Activated naive CD8-positive, alpha-beta T cell (primary cell): ENCODE measurements at regions not wholly inside any gene's neighbourhood (a gene's known extent, or its start where the extent isn't known, plus 50 kb on each side); places are given as distances from the start of the nearest gene placed in this dataset.

Experiments
- H3K27ac Mint-ChIP-seq: one replicate; pipeline ENCODE4 v1.8.0; 2021; ENCODE audit warnings: mixed read lengths
- H3K27me3 Mint-ChIP-seq: one replicate; pipeline ENCODE4 v1.8.0; 2021; ENCODE audit warnings: mixed read lengths
- H3K36me3 Mint-ChIP-seq: one replicate; pipeline ENCODE4 v1.8.0; 2021; ENCODE audit warnings: mixed read lengths
- H3K4me1 Mint-ChIP-seq: one replicate; pipeline ENCODE4 v1.8.0; 2021; ENCODE audit warnings: low read depth, mixed read lengths
- H3K4me3 Mint-ChIP-seq: one replicate; pipeline ENCODE4 v1.8.0; 2021; ENCODE audit warnings: mild to moderate bottlenecking, mixed read lengths
- H3K9me3 Mint-ChIP-seq: one replicate; pipeline ENCODE4 v1.8.0; 2021; ENCODE audit warnings: low read depth, mixed read lengths

GRCh38 chr16:85262558-85263238, 150.4 kb upstream of the CIBAR2 start:
- no peak overlapping the region for H3K4me3 Mint-ChIP-seq
- peaks cover 6% of the 10 kb centered on the region for H3K4me1 Mint-ChIP-seq
- H3K36me3 Mint-ChIP-seq: no peaks in the 10 kb centered on the region
- no peaks in the 10 kb centered on the region for H3K27me3 Mint-ChIP-seq
- no peak overlapping the region for H3K27ac Mint-ChIP-seq
- H3K9me3 Mint-ChIP-seq: no peaks in the 10 kb centered on the region

GRCh38 chr16:85263239-85263585, 150.9 kb upstream of the CIBAR2 start:
- H3K27me3 Mint-ChIP-seq: no peaks in the 10 kb centered on the region
- H3K4me3 Mint-ChIP-seq: no peak overlapping the region
- peaks cover 6% of the 10 kb centered on the region for H3K4me1 Mint-ChIP-seq
- H3K36me3 Mint-ChIP-seq: no peaks in the 10 kb centered on the region
- no peak overlapping the region for H3K27ac Mint-ChIP-seq
- no peaks in the 10 kb centered on the region for H3K9me3 Mint-ChIP-seq

GRCh38 chr16:85264752-85265151, 152.5 kb upstream of the CIBAR2 start:
- H3K36me3 Mint-ChIP-seq: no peaks in the 10 kb centered on the region
- no peak overlapping the region for H3K4me3 Mint-ChIP-seq
- no peak overlapping the region for H3K27ac Mint-ChIP-seq
- H3K4me1 Mint-ChIP-seq: peaks cover 6% of the 10 kb centered on the region
- H3K9me3 Mint-ChIP-seq: no peaks in the 10 kb centered on the region
- no peaks in the 10 kb centered on the region for H3K27me3 Mint-ChIP-seq

DNA sequence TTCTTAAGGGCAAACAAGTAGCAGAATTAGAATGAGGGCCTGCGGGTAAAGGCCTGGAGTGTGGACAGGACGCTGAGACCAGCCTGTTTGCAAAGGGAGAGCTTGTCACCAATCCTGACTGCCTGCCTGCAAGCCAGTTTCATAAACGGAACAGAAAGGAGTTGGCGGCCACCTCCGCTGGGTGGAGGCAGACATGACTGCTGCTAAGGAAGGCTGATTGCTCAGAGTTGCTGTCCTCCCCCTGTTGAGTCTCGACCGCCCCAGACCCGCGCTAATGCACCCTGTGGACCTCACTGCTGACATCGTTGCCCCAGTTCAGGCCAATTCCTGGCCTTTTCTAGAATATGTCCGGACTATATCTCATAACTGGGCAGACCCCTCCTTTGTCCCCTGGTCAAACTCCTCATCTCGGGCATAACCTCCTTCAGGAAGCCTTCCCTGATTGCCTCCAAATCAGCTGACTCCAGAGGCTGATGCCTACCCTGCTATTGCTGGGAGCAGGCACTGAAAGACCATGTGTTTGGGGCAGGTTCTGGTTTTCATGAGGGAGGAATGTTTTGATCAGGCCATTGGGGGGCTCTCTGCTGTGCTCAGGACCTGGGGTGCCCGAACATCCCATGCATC, 153.0 kb upstream of the CIBAR2 start:
- H3K27me3 Mint-ChIP-seq: no peaks in the 10 kb centered on the region
- peaks cover 6% of the 10 kb centered on the region for H3K4me1 Mint-ChIP-seq
- H3K36me3 Mint-ChIP-seq: no peaks in the 10 kb centered on the region
- no peak overlapping the region for H3K4me3 Mint-ChIP-seq
- H3K27ac Mint-ChIP-seq: no peak overlapping the region
- no peaks in the 10 kb centered on the region for H3K9me3 Mint-ChIP-seq

- no peak overlapping the region for H3K4me3 Mint-ChIP-seq
- no peaks in the 10 kb centered on the region for H3K36me3 Mint-ChIP-seq
- H3K9me3 Mint-ChIP-seq: no peaks in the 10 kb centered on the region
- peaks cover 6% of the 10 kb centered on the region for H3K4me1 Mint-ChIP-seq
- no peaks in the 10 kb centered on the region for H3K27me3 Mint-ChIP-seq
- H3K27ac Mint-ChIP-seq: no peak overlapping the region
Observed at GRCh38 chr16:85265810-85266209, 153.5 kb upstream of the CIBAR2 start.

DNA sequence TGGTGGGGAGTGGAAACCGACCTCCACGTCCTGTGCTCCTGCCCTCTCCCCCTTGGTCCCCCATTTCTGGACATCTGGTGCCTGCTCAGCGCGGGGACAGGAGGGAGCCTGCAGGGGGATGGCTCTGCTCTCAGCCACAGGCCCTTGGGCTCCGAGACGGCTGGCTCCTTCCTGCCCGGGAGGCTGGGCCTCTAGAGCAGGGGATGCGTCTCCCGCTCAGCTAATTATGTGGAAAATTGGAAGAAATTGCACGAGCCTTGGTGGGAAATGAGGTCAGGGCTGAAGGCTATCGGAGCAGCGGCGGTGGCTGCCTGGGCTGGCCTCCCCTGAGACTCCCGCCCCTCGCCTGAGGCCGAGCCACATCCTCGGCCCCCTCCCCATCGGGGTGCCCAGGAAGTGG, 154.6 kb upstream of the CIBAR2 start:
- no peaks in the 10 kb centered on the region for H3K9me3 Mint-ChIP-seq
- H3K36me3 Mint-ChIP-seq: no peaks in the 10 kb centered on the region
- H3K27ac Mint-ChIP-seq: no peak overlapping the region
- no peaks in the 10 kb centered on the region for H3K27me3 Mint-ChIP-seq
- H3K4me1 Mint-ChIP-seq: peaks cover 6% of the 10 kb centered on the region
- H3K4me3 Mint-ChIP-seq: no peak overlapping the region

GRCh38 chr16:85267414-85267945, 155.2 kb upstream of the CIBAR2 start:
- no peaks in the 10 kb centered on the region for H3K36me3 Mint-ChIP-seq
- no peak overlapping the region for H3K4me3 Mint-ChIP-seq
- H3K9me3 Mint-ChIP-seq: no peaks in the 10 kb centered on the region
- H3K27ac Mint-ChIP-seq: no peak overlapping the region
- no peaks in the 10 kb centered on the region for H3K4me1 Mint-ChIP-seq
- H3K27me3 Mint-ChIP-seq: no peaks in the 10 kb centered on the region

DNA sequence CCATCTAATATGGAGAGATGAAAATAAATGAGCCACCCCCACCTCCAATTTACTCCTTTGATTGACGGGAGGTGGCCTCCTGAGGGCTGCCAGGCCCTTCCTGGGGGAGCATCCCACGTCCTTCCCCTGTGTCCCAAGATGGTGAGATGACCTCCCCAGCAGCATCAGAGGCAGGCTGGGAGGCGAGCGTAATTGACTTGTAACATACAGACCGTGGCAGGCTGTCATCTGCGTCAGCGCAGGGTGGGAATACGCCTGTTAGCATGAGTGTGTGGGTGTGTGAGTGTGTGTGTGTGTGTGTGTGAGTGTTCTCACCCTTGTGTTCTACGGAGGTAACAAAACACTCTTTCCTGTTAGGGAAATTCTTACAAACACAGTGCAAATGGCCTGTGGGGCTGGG, 156.9 kb upstream of the CIBAR2 start:
- Mint-ChIP-seq H3K27me3 (no peaks in the 10 kb centered on the region), H3K4me1 (no peaks in the 10 kb centered on the region), H3K4me3 (no peak overlapping the region), H3K9me3 (no peaks in the 10 kb centered on the region), H3K36me3 (no peaks in the 10 kb centered on the region), H3K27ac (no peak overlapping the region)

DNA sequence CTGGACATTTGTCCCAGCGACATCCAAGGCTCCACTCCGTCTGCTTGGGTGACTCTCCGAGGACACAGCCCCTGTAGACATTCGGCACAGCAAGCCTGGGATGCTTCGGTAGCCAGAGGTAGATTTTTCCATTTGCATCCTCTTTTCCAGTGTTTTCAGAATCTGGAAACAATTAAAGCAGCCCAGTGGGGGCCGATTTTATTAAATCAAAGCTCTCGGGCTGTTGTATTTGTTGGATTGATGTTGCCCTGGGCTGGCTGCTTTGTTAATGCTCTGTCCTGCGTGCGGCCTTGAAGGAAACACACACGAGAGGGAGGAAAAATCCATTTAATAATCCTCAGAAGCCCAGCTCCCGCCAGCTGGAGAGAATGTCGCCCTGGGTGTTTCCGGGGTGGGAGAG, 158.1 kb upstream of the CIBAR2 start:
- no peaks in the 10 kb centered on the region for H3K27me3 Mint-ChIP-seq
- H3K27ac Mint-ChIP-seq: no peak overlapping the region
- H3K9me3 Mint-ChIP-seq: no peaks in the 10 kb centered on the region
- no peaks in the 10 kb centered on the region for H3K4me1 Mint-ChIP-seq
- no peaks in the 10 kb centered on the region for H3K36me3 Mint-ChIP-seq
- H3K4me3 Mint-ChIP-seq: no peak overlapping the region

DNA sequence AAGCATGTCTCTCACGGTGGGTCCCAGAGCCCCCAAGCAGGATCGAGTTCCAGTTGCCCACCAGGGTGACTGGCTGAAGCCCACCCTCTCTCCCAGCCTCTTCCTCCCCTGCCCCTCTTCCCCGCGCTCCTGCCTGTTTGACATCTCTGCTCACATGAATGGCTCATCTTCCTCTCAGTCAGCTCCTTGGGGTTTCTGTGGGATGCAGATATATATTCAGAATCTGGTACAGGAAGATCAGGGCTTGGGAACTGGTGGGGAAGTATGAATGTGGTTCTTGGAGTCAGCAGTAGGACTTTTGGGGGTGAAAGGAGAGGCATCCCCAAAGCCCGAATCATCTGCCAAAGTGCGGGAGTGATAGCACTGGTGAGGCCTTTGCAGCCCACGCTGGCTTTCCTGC, 158.9 kb upstream of the CIBAR2 start:
- no peaks in the 10 kb centered on the region for H3K36me3 Mint-ChIP-seq
- no peak overlapping the region for H3K27ac Mint-ChIP-seq
- H3K9me3 Mint-ChIP-seq: no peaks in the 10 kb centered on the region
- H3K4me3 Mint-ChIP-seq: no peak overlapping the region
- H3K27me3 Mint-ChIP-seq: no peaks in the 10 kb centered on the region
- H3K4me1 Mint-ChIP-seq: no peaks in the 10 kb centered on the region

GRCh38 chr16:85273293-85273692, 161.0 kb upstream of the CIBAR2 start:
- no peaks in the 10 kb centered on the region for H3K27me3 Mint-ChIP-seq

DNA sequence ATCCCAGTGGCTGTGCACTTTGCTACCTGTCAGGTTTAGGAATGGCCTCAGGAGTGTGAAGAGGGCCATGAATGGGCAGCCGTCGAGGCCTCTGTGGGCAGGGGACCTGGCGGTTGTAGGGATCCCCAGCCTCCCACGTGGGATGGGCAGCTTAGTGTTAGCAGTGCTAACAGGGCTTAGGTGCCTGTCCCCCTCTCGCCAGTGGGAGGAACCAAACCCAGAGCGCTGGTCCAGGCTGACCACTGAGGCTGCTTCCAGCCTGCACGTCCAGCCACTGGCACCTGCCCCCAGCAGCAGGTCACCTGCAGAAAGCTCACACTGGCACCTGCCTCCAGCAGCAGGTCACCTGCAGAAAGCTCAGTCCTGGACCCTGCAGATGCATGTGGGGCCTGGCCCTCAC, 162.2 kb upstream of the CIBAR2 start:
- Mint-ChIP-seq H3K36me3 (no peaks in the 10 kb centered on the region), H3K4me3 (no peak overlapping the region), H3K4me1 (no peaks in the 10 kb centered on the region), H3K27ac (no peak overlapping the region), H3K9me3 (no peaks in the 10 kb centered on the region), H3K27me3 (no peaks in the 10 kb centered on the region)

More at GRCh38 chr16:85273293-85273692, 161.0 kb upstream of the CIBAR2 start:
- H3K27ac Mint-ChIP-seq: no peak overlapping the region
- H3K9me3 Mint-ChIP-seq: no peaks in the 10 kb centered on the region
- H3K36me3 Mint-ChIP-seq: no peaks in the 10 kb centered on the region
- no peaks in the 10 kb centered on the region for H3K4me1 Mint-ChIP-seq
- H3K4me3 Mint-ChIP-seq: no peak overlapping the region

GRCh38 chr16:85274924-85275323, 162.7 kb upstream of the CIBAR2 start:
- no peaks in the 10 kb centered on the region for H3K27me3 Mint-ChIP-seq
- H3K27ac Mint-ChIP-seq: no peak overlapping the region
- H3K9me3 Mint-ChIP-seq: no peaks in the 10 kb centered on the region
- H3K36me3 Mint-ChIP-seq: no peaks in the 10 kb centered on the region
- no peaks in the 10 kb centered on the region for H3K4me1 Mint-ChIP-seq
- no peak overlapping the region for H3K4me3 Mint-ChIP-seq

- Mint-ChIP-seq H3K4me3 (no peak overlapping the region), H3K27me3 (no peaks in the 10 kb centered on the region), H3K36me3 (no peaks in the 10 kb centered on the region), H3K4me1 (no peaks in the 10 kb centered on the region), H3K9me3 (no peaks in the 10 kb centered on the region), H3K27ac (no peak overlapping the region)
Observed at GRCh38 chr16:85275533-85276249, 163.4 kb upstream of the CIBAR2 start.

DNA sequence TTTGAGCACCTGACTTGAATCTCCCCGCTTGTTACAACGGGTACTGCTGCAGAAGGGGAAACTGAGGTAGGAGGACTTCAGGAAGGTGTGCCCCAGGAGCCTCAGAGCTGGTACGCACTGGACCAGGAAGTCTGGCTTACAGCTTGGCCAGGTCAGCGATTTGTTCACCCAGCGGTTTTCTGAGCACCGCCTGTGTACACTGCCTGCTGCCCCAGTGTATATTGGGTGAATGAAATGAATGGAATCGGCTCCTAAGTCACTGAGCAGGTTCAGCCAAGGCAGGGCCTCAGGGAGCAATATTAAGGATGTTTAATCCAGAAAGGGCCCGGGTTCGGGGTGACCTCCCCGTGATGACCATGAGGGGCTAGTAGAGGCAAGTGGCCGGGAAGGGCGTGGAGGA, 164.0 kb upstream of the CIBAR2 start:
- Mint-ChIP-seq H3K27me3 (no peaks in the 10 kb centered on the region), H3K27ac (no peak overlapping the region), H3K9me3 (no peaks in the 10 kb centered on the region), H3K36me3 (no peaks in the 10 kb centered on the region), H3K4me1 (no peaks in the 10 kb centered on the region), H3K4me3 (no peak overlapping the region)
